Activated B cell treated with CpG ODN at 0.5 μM for 24 hours (primary cell): ENCODE measurements at regions not wholly inside any gene's neighbourhood (a gene's known extent, or its start where the extent isn't known, plus 50 kb on each side); places are given as distances from the start of the nearest gene placed in this dataset.

Experiments used
- ATAC-seq: fragments of 200-7000 bp; cut with Tn5 transposase; one replicate; pipeline ENCODE4 v1.10.0; 2021; ENCODE audit warnings: low read depth, mild to moderate bottlenecking, moderate library complexity
- CTCF ChIA-PET: fragments of 350-600 bp; sonication (Branson Sonifier 250); formaldehyde crosslinking; loops from one replicate; lab custom pipeline; 2021; ENCODE audit warnings: antibody characterized with exemption; lab: Charles Lee
- POLR2A ChIA-PET: fragments of 350-600 bp; sonication (Branson Sonifier 250); formaldehyde crosslinking; loops from one replicate; lab custom pipeline; 2021; ENCODE audit warnings: antibody characterized with exemption; lab: Charles Lee
- DNase-seq: peaks from one replicate; pipeline ENCODE4 v3.0.0; 2022
- H3K27ac Mint-ChIP-seq: one replicate; pipeline ENCODE4 v1.8.0; 2020; ENCODE audit warnings: mixed read lengths
- H3K27me3 Mint-ChIP-seq: one replicate; pipeline ENCODE4 v1.8.0; 2021; ENCODE audit warnings: mixed read lengths
- H3K36me3 Mint-ChIP-seq: one replicate; pipeline ENCODE4 v1.8.0; 2021; ENCODE audit warnings: low read depth, mixed read lengths
- H3K4me1 Mint-ChIP-seq: one replicate; pipeline ENCODE4 v1.8.0; 2021; ENCODE audit warnings: mixed read lengths
- H3K4me3 Mint-ChIP-seq: one replicate; pipeline ENCODE4 v1.8.0; 2020; ENCODE audit warnings: mild to moderate bottlenecking, mixed read lengths
- H3K9me3 Mint-ChIP-seq: one replicate; pipeline ENCODE4 v1.8.0; 2020; ENCODE audit warnings: mixed read lengths
- CTCF ChIP-seq: fragments of 200-600 bp; IDR thresholded peaks from one replicate; pipeline ENCODE4 v1.8.0; 2022; ENCODE audit warnings: antibody characterized with exemption, mild to moderate bottlenecking
- intact Hi-C: fragments of 100-400 bp; cut with micrococcal nuclease; formaldehyde crosslinking; loops from one replicate; pipeline ENCODE4 v1.15.1; 2024

- H3K27ac Mint-ChIP-seq: no peak overlapping the region
- POLR2A ChIA-PET: no interaction called here
- H3K4me3 Mint-ChIP-seq: no peak overlapping the region
- no peaks in the 10 kb centered on the region for H3K36me3 Mint-ChIP-seq
- no peak for TF ChIP-seq CTCF
- no peak for ATAC-seq
- DNase-seq: no peak
- no peaks in the 10 kb centered on the region for H3K27me3 Mint-ChIP-seq
- CTCF ChIA-PET: no interaction called here
- no peaks in the 10 kb centered on the region for H3K4me1 Mint-ChIP-seq
- peaks cover 2% of the 10 kb centered on the region for H3K9me3 Mint-ChIP-seq
- intact Hi-C loops: no loop called here
Measured at GRCh38 chr13:104376588-104376987, 1310.4 kb upstream of the SLC10A2 start.

GRCh38 chr13:104375614-104376013 lies 1309.4 kb upstream of the SLC10A2 start:
- H3K4me3 Mint-ChIP-seq: no peak overlapping the region
- H3K9me3 Mint-ChIP-seq: peaks cover 2% of the 10 kb centered on the region
- H3K27me3 Mint-ChIP-seq: no peaks in the 10 kb centered on the region
- TF ChIP-seq CTCF: no peak
- H3K27ac Mint-ChIP-seq: no peak overlapping the region
- DNase-seq: no peak
- no peaks in the 10 kb centered on the region for H3K36me3 Mint-ChIP-seq
- ATAC-seq: no peak
- intact Hi-C loops: no loop called here
- CTCF ChIA-PET: no interaction called here
- POLR2A ChIA-PET: no interaction called here
- H3K4me1 Mint-ChIP-seq: no peaks in the 10 kb centered on the region

GRCh38 chr13:104372095-104372655 lies 1306.0 kb upstream of the SLC10A2 start:
- no peak overlapping the region for H3K4me3 Mint-ChIP-seq
- H3K36me3 Mint-ChIP-seq: no peaks in the 10 kb centered on the region
- DNase-seq (no peak), ATAC-seq (no peak)
- H3K27ac Mint-ChIP-seq: no peak overlapping the region
- ChIA-PET POLR2A (no interaction called here), CTCF (no interaction called here)
- no peaks in the 10 kb centered on the region for H3K4me1 Mint-ChIP-seq
- no peak for TF ChIP-seq CTCF
- intact Hi-C loops: no loop called here
- no peaks in the 10 kb centered on the region for H3K27me3 Mint-ChIP-seq
- H3K9me3 Mint-ChIP-seq: peaks cover 2% of the 10 kb centered on the region

GRCh38 chr13:104365430-104365829 lies 1299.2 kb upstream of the SLC10A2 start:
- Mint-ChIP-seq H3K4me1 (no peaks in the 10 kb centered on the region), H3K27ac (no peak overlapping the region), H3K36me3 (no peaks in the 10 kb centered on the region), H3K9me3 (peaks cover 3% of the 10 kb centered on the region), H3K4me3 (no peak overlapping the region), H3K27me3 (no peaks in the 10 kb centered on the region)
- POLR2A ChIA-PET: no interaction called here
- no peak for DNase-seq
- CTCF ChIA-PET: no interaction called here
- intact Hi-C loops: no loop called here
- ATAC-seq: no peak
- no peak for TF ChIP-seq CTCF

GRCh38 chr13:104357672-104358354 lies 1291.6 kb upstream of the SLC10A2 start:
- H3K9me3 Mint-ChIP-seq: peaks cover 9% of the 10 kb centered on the region
- H3K36me3 Mint-ChIP-seq: no peaks in the 10 kb centered on the region
- DNase-seq: no peak
- no peak for TF ChIP-seq CTCF
- no peak for ATAC-seq
- H3K27me3 Mint-ChIP-seq: no peaks in the 10 kb centered on the region
- H3K27ac Mint-ChIP-seq: no peak overlapping the region
- ChIA-PET POLR2A (no interaction called here), CTCF (no interaction called here)
- H3K4me3 Mint-ChIP-seq: no peak overlapping the region
- intact Hi-C loops: no loop called here
- H3K4me1 Mint-ChIP-seq: no peaks in the 10 kb centered on the region
